GM19395 (cell line): ENCODE measurements at regions not wholly inside any gene's neighbourhood (a gene's known extent, or its start where the extent isn't known, plus 50 kb on each side); places are given as distances from the start of the nearest gene placed in this dataset.
"Not testable (repeated sequence)": the region's sequence is repeated elsewhere in the genome, so short reads cannot be mapped to it uniquely, and the experiment has no call there.

Experiments used
- ATAC-seq: cut with Tn5 transposase; IDR thresholded peaks from one replicate; pipeline ENCODE4 v1.9.1; 2021; ENCODE audit warnings: mild to moderate bottlenecking, moderate library complexity; ENCODE audit not compliant: unreplicated experiment

DNA sequence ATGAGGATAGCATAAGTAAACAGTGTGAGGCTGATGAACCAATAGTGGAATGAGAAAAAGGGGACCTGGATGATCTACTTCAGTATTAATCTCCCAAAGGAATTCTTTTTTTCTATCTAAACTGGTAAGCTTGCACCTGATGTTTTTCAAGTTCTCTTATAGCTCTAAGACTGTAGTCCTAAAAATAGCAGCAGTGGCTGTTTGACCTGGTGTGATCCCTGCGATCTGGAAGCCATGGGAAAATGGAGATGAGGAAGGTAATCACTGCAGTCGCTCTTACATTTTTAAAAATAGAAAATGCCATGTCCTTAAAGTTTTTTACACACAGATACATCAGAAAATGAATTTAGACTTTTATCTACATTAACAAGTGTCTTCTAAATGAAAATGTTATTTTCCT lies 926.4 kb upstream of the SLC35B3 start:
- ATAC-seq, result no peak

DNA sequence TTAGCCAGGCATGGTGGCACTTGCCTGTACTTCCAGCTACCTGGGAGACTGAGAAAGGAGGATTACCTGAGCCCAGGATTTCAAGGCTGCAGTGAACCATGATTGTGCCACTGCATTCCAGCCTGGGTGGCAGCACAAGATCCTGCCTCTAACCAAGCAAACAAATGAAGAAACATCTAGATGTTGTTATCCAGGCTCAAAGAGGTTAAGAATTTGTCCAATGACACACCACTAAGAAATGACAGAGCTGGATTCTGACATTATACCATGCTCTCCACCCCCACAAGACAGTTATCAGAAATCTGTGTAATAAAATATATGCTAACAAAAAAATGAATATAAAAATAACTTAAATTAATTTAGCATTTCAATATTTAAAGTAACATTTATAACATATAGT lies 925.5 kb upstream of the SLC35B3 start:
- no peak for ATAC-seq

DNA sequence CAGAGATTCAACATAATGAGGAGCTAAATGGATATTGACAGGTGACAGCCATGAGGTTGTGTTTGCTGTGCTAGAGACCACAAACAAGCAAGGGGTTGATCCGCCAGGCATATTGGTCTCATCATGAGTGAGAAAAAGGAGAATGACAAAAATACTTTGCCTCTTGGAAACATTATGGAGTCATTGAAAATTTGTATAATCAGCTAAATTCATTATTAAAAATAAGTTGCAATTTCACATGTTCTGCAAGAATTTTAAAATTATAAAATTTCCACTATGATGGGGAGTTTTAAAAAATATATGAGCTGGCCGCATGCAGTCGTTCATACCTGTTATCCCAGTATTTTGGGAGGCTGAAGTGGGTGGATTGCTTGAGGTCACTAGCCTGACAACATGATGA lies 912.3 kb upstream of the SLC35B3 start:
- no peak for ATAC-seq

DNA sequence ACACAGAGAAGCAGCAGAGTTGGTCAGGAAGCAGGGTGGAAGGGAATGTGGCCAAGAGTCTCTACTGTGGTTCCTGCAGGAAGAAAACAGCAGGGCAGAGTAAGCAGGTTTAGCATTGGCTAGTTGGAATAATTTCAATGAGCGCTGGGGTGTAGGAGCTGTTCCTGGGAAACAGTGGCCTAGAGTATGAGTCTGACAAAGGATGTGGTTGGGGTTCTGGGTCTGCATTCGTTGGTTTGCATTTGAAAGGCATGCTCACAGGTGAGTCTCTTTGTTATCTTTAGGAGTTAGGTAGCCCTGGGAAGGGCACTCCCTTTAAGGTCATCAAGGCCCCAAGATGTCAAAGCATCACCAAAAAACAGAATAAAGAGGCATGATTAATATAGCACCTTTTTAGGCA lies 911.6 kb upstream of the SLC35B3 start:
- no peak for ATAC-seq

DNA sequence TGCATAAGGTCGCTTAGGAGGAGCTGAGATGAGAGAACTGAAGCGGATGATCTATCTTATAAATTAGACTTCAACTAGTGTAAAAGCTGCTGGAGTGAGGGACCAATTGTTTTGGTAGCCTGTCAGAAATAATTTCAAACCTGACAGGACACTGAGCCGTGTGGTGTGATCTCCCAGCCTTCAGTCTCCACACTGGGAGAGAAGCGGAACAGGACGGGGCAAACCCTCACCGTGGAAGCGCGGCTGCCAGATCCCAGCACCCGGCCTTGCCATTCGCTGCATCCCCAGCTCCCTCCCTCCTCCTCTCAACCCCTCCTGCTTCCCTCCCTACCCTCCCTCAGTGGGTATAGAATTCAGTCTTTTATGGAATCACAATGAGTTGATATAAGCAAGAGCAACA lies 900.1 kb upstream of the SLC35B3 start:
- no peak for ATAC-seq

DNA sequence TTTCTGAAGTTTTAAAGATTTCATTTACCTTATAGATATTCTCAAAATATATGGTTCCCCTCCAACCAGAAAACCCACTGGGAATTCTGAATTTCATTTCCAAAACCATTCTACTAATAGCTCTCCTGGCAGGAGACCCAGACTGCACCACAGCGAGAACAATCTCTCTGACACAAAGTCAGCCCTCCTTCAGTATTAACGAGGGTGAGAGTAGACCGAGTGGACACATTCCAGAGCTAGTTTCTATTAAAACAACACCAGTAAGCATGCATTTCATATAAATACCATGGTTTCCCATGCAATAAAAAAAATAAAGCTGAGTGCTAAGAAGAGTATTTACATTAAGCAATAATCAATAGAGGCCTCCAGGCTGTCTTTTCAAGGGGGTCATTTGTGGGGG lies 899.6 kb upstream of the SLC35B3 start:
- ATAC-seq, result no peak

DNA sequence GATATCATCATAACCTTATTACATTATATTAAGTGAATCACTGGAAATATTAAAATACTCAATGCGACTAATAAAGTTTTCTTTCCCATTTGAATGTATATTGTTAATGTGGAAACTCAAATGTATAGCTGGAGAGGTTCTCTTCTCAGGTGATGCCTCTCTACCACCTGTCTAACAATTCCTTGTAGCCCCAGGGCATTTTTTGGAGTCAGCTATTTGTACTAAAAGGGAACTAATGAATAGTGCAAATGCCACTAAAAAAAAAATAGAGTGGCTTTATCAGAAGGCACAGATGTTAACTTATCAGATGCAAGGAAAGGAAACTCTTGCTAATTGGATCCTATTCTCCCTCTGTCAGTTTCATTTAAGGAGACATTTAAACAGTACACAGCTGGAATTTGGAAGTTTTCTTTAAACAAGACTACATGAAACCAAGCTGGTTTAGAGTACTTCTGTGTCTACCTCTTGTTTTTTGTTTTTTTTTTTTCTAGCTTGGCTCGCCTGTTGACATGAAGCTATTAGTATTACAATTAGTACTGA lies 897.0 kb upstream of the SLC35B3 start:
- no peak for ATAC-seq

DNA sequence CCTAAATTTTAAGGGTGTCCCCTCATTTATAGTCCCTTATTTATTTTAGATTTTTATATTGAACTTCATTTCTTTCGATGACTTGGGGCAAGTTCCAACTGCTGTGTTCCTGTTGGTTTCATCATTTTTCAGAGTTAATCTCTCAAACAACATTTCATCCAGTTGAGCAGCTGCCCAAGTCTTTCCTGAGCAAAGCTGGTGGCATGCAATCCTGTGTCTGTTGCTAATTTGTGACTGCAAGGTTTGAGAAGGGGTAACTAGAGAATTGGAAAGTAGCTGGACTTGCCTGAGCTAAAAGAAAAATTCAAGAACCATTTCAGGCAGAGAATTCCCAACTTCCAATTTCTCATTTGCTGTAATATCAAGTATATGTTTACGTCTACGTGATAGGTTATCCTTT lies 881.5 kb upstream of the SLC35B3 start:
- ATAC-seq, result no peak

DNA sequence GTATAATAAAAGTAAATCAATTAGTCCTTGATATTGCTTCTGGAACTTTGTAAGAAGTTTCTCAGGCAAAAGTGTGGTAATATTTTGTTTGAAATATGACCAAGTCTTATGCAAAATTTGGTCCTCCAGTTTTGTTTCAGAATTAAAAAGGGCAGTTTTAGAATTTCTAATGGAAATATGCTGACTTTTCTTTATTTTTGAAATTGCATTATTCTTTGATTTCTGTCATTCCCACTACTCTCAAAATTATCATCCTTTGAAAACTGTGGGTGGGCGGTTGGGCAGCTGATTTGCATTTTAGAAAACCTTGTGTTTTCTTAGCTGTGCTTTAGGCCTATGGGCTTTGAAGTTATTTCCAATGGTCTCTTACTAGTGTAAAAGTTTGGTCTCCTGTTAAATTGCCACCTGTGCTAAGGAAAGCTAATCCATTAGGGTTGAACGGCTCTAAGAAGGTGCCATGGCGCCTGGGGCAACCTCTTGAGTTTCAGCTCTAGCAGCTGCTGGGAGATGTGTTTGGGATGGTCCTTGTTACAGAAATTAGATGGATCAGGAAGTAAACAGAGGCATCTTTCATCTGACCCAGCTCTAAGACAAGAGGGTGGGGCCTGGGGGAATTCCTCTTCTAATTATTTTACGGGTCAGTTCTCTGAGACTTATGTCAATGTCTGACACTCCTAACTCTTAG lies 880.8 kb upstream of the SLC35B3 start:
- no peak for ATAC-seq

DNA sequence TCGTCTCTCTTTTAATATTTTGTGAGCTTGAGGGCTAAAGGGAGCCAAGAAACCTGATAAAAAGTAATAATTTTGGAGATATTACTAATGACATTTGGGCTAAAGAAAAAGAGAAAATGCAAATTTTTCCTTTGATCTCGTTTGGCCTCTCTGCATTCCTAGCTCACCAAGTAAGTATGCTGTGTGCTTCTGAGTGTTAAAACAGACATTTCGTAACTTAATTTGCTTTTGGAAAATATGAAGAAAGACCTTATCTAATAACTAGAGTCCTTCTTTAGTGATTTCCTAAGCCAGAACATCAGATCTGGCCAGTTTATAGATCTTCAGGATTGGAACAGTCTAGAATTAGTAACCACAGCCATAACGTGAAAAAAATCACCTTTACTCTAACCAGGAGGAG lies 872.9 kb upstream of the SLC35B3 start:
- no peak for ATAC-seq

DNA sequence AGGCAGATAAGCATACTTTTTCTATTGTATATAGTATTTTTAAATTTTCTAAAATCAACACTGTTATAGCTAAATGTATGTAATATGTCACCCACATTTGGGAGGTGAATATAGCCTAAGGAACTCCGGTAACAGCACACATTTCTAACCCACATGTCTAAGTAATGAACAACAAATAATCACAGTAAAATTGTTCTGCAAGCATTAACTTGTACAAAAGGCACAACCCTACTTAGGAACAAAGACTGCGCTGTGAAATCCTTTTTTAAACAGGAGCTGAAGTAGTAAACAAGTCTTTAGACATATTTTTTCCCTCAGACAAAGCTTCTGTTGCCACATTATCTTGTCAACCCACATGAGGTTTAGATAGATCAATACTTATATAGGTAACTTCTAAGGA lies 872.4 kb upstream of the SLC35B3 start:
- ATAC-seq, result no peak

DNA sequence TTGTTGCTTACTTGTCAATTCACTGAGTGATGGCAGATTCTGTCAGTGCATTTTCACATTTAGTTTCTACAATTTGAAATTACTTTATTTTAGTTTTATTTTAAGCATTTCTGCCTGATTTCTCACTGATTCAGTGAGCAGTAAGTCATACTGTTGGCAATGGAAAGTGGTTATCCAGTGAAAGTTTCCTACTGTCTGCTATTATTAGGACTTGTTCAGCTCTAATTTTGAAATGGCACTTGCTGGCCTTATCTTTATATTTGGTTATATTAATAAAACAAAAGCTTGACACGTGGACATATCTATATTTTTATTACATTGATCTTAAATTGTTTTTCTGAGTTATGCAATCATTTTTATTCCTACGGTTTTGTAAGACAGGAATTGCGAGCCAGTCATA lies 871.8 kb upstream of the SLC35B3 start:
- ATAC-seq, result no peak

DNA sequence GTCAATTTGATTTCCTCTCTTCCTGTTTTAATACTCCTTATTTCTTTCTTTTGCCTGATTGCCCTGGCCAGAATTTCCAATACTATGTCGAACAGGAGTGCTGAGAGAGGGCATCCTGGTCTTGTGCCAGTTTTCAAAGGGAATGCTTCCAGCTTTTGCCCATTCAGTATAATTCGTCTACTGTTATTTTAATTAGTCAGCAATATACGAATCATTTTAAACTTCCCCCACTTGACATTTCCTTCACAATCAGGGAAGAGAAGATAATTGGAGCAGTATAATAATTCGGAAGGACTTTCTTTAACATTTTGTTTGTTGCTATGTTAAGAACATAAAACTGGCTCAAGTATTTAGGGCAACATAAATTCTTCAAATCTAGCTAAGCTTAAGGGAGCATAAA lies 860.3 kb upstream of the SLC35B3 start:
- ATAC-seq, result no peak

DNA sequence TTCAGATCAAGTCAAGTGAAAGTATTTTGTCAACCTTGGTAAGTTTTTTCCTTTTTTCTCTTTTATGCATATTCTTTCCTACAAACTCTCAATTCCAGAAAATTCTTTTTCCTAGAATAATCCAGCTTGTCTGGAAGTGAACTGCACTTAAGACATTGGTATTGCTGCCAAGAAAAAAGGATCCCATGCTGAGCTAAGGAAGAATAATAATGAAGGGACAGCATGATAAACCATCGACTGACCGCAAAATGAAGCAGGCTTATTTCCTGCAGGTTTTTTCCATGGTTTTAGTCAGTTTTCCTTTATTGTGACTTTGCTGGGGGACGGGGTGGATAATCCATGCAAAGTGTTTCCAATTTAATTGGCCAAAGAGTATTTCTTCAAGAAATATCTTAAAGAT lies 857.6 kb upstream of the SLC35B3 start:
- no peak for ATAC-seq

DNA sequence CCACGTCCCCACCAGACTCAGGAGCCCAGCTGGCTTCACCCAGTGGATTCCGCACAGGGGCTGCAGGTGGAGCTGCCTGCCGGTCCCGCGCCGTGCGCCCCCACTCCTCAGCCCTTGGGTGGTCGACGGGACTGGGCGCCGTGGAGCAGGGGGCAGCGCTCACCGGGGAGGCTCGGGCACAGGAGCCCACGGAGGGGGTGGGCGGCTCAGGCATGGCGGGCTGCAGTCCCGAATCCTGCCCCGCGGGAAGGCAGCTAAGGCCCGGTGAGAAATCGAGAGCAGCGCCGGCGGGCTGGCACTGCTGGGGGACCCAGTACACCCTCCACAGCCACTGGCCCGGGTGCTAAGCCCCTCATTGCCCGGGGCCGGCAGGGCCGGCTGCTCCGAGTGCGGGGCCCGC lies 855.0 kb upstream of the SLC35B3 start:
- ATAC-seq, result not testable (repeated sequence)

DNA sequence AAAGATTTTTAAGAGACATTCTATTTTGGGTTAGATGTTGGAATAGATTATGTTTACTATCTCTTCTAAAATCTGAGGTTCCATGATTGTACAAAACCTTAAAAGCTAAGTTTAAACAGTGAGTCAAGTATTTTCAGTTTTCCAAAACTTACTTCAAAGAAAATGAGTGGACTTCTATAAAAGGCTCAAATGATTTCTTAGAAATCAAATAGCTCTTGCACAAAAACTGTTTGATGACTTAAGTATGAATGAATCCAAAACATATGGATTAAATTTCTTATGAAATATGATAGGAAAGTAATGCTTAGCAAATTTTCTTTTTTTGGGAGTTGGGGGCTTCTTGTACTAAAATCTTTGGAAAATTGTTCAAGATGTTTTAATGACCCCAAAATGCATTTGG lies 837.3 kb upstream of the SLC35B3 start:
- ATAC-seq, result no peak

DNA sequence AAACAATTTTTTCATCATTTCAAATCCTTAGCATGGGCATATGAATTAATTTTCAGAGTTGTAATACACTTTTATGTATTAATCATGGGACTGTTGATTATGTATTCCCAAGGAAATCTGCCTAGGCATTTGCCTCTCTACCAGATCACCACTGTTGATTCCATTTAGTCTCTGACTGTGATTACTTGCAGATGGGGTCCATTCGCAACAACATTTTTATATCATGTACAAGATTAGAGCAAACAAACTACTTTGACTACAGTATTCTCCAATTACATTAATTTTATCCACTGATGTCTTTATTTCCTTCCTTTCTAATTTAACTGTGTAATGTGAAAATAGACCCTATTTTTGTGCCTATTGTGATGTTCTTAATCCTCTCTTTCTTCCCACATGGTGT lies 831.4 kb upstream of the SLC35B3 start:
- ATAC-seq, result no peak

DNA sequence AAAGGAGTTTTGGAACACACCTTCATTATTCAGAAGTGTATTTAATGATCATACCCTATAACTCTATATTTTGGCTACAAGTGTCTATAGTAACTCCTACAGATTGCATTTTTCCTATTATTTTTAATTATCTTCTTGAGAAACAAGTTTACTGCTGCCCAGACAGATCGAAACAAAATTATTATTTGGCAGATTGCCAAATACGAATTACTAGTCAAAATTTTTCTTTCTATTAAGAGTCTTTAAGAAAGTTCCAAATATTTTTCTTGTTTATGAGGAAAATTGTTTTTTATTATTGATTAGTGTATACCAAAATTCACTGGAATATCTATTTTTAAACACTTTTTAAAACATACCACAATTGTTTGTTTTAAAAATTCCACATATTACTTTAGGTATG lies 821.9 kb upstream of the SLC35B3 start:
- ATAC-seq, result no peak

DNA sequence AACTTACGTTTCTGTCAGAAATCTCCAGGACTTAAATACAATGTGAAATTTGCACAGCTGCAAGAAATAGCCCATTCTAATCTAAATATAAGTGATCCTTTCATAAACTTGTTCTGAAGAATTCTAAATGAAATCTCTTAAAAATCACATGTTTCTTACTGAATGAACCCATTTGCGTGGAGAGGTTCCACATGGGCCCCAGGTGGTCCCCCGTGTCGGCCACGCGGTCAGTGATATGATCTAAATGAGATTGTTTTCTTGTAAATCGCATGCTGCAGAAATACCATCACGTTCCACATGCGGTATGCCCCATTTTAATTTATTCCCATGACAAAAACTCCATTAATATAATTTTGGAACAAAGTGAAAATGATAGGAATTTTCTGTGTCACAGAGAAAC lies 818.9 kb upstream of the SLC35B3 start:
- ATAC-seq, result no peak

DNA sequence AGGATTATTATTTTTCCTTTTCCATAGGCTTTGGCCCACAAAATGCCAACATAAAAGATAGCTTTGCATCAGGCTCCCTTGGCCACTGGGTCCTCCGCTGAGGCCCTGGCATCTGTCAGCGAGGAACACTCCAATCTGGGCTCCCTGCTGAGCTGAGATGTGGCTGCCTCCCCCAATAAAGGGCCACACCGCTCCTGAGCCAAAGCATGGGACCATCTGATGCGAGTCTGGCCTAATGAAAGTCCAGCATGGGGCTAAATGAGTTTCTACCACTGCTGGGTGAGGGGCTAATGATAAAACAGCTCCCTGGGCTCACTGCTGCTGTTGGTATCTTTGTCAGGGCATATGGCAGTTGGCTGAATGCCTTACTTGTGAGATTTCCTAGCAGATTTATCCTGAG lies 817.5 kb upstream of the SLC35B3 start:
- ATAC-seq, result no peak

DNA sequence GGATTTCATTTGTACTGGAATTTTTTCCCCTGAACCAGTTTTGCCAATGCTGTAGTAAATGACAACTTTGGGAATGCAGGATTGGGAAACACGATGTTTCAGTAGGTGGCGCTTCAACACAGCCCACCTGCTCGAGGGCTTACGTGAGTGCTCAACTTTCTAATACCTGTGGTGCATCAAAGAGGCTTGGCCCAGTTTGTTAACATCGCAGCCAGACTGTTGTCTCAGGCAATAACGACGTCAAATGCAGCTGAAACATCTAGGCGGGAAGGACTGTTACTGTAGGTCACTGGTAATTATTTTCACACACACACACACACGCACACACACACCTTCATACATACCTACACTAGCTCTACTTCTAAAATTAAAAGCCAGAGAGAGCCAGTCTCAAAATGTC lies 815.5 kb upstream of the SLC35B3 start:
- ATAC-seq, result no peak

DNA sequence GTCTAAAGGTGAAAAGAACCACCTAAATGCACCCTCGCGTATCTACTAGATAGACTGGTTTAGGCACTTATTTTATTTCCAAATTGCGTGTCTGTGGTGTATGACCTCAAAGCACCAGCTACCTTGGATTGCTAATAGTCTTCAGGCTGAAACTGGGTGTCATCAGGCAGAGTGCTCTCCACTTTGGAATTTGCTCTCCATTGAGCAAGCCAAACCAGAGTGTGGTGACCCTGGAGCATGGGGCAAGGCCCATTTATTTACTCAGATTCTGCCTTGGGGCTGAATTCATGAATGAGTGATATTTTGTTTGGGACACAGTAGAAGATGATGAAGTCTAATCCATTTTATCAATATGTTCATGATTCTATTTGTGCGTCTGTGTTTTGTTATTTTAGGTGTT lies 812.8 kb upstream of the SLC35B3 start:
- ATAC-seq, result no peak

DNA sequence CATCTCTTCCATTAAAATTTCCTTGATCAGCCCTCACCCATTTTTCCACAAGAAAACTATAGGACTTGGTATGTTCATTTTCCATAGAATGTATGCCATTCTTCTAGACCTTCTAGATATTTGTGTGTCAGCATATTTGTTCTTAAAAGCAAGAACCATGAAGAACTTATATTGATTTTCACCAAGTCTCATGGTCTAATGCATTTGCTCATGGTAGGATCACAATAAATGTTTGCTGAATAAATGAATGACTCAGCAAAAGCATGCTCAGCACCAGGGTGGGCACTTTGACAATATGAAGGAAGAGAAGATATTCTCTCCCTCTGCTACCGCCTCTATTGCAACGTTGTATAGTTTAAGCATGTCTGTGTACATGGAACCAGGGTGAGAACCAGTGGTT lies 805.5 kb upstream of the SLC35B3 start:
- ATAC-seq, result no peak
